GM19351 (cell line): ENCODE measurements at regions not wholly inside any gene's neighbourhood (a gene's known extent, or its start where the extent isn't known, plus 50 kb on each side); places are given as distances from the start of the nearest gene placed in this dataset.
"Not testable (repeated sequence)": the region's sequence is repeated elsewhere in the genome, so short reads cannot be mapped to it uniquely, and the experiment has no call there.

Experiments
- ATAC-seq: cut with Tn5 transposase; IDR thresholded peaks from one replicate; pipeline ENCODE4 v1.9.1; 2021; ENCODE audit warnings: mild to moderate bottlenecking, moderate library complexity; ENCODE audit not compliant: unreplicated experiment

DNA sequence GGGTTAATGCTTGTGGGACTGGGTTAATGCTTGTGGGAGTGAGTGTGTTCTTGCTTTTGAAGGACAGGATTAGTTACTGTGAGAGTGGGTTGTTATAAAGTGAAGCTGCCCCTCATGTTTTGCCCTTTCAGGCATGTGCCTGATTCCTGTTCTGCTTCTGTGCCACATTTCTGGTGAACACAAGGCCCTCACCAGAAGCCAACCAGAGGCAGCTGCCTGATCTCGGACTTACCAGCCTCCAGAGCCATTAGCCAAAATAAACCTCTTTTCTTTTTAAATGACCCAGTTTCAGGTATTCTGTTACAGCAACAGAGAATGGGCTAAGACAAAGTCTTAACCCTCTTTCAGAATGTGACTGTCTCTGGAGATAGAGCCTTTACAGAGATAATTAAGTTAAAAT, 113.3 kb upstream of the TMTC4 start:
- no peak for ATAC-seq

DNA sequence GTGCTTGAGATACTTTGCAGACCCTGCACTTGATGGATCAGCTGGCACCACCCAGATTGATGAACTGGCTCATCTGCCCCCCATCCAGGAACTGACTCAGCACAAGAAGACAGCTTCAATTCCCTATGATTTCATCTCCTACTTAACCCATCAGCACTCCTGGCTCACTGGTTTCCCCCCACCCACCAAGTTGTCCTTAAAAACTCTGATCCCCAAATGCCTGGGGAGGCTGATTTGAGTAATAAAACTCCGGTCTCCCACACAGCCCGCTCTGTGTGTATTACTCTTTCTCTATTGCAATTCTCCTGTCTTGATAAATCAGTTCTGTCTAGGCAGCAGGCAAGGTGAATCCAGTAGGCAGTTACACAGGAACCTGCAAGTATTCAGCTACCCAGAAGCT, 102.1 kb upstream of the TMTC4 start:
- ATAC-seq = not testable (repeated sequence)

DNA sequence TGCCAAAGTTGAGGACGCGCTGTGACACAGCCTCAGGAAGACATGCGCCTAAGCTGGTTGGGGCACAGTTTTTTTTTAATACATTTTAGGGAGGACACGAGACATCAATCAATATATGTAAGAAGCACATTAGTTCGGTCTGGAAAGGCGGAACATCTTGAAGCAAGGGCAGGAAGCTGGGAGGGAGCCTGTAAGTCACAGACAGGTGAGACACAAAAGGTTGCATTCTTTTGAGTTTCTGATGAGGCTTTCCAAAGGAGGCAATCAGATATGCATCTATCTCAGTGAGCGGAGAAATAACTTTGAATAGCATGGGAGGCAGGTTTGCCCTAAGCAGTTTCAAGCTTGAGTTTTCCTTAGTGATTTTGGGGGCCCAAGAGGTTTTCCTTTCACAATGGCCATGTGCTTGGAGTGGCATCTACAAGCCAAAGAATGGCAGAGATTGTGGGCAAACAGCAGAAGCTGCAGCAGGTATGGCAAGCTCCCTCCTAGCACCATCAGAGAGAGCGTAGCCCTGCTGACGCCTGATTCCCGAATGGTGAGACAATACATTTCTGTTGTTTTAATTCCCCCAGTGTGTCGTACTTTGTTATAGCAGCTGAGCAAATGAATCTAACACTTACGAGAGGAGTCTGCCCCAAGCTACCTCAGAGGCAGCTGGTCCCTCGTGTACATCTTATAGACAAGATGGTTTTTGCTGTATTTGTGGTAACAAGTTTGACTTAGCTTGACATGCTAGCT, 99.5 kb upstream of the TMTC4 start:
- no peak for ATAC-seq

DNA sequence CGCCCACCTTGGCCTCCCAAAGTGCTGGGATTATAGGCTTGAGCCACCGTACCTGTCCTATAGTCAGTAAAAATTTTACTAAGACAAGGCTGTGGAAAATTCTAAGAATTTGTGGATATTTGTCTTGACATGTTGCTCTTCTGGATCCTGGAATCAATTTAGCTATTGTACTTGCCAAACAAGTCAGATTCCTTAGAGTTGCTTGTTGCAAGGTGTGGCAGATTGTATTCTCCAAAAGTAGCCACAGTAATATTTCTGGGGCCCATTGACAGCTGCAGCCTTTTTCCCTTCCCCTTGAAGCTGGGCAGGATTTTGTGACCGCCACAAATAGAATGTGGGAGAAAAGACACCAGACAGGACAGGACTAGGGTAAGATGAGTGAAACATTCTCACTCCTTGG, 98.8 kb upstream of the TMTC4 start:
- no peak for ATAC-seq

DNA sequence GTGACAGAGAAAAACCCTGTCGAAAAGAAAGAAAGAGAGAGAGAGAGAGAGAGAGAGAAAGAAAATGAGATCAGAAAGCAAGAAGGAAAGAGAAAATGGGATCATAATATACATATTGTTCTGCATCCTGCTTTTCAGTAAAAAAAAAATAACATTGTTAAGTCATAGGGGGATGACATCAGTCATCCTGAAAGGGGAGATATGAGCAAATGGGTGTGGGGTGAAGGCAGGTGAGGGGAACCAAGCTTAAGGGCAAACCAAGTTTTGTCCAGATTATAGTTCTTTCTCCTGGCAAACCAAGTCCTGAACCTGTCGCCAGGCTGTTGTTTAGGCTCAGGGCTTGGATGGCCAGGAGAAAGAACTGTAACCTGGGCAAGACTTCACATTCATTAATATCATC, 92.6 kb upstream of the TMTC4 start:
- no peak for ATAC-seq

DNA sequence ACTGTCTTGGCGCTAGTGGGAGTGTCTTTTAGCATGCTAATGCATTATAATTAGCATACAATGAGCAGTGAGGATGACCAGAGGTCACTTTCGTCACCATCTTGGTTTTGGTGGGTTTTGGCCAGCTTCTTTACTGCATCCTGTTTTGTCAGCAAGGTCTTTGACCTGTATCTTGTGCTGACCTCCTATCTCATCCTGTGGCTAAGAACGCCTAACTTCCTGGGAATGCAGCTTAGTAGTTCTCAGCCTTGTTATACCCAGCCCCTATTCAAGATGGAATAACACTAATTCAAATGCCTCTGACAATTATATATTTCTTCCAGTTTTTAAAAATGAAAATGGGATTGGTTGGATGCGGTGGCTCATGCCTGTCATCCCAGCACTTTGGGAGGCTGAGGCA, 92.0 kb upstream of the TMTC4 start:
- not testable (repeated sequence) for ATAC-seq

DNA sequence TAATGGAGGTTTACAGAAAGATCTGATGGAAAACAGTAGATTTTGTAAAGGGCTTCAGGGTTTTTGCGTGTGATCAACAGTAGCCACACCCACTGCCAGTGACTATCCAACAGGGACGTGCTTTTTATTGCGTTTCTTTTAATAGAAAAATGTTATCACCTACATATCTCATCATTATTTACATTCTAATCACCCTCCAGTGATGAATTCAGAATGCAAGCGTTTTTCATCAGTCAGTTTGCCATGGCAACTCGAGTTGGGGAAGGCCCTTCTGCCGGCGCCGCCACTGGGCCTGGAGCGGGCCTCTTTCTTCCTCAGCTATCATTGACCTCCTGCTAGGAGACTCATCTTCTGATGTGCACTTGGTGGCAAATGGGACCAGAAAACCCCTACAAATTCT, 90.3 kb upstream of the TMTC4 start:
- no peak for ATAC-seq

DNA sequence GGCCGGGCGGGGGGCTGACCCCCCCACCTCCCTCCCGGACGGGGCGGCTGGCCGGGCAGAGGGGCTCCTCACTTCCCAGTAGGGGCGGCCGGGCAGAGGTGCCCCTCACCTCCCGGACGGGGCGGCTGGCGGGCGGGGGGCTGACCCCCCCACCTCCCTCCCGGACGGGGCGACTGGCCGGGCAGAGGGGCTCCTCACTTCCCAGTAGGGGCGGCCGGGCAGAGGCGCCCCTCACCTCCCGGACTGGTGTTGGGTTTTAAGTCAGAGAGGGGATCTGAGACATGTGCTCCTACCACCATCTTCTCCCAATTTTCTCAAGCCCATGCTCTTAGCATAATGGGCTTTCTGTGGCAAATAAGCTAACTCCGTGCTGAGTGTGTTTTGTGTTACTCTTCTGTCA, 87.5 kb upstream of the TMTC4 start:
- ATAC-seq = not testable (repeated sequence)

DNA sequence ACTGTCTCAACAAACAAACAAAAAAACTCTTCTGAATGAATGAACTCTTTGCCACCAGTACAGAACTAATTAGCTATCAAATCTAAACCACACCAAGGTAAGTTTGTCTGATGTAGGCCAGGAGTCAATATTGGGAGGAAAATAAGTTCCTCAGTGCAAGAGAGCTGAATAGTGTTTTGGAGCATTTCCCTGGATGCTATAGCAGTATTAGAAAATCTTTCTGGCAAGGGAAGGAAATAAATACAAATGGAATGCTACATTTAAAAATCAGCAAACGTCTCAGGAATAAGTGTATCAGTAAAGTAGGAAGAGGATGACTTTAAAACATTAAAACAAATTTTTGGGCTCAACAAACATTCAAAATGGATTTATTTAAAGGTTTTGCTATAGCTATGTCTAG, 81.3 kb upstream of the TMTC4 start:
- ATAC-seq = no peak

DNA sequence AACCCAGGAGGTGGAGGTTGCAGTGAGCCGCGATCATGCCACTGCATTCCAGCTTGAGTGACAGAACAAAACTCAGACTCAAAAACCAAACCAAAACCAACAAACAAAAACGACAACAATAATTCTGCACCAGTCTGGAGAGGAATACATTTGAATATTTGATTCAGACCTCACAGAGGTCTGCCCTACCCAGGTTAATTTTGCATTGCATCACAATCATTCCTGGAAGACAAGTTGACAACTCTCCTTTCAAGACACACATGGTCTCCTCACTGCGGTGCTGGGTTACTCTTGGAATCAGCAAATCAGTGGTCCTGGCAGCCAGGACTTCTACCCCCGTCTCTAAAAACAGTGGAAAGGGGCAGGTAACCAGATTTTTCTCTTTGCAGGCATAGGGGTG, 79.9 kb upstream of the TMTC4 start:
- ATAC-seq = no peak

DNA sequence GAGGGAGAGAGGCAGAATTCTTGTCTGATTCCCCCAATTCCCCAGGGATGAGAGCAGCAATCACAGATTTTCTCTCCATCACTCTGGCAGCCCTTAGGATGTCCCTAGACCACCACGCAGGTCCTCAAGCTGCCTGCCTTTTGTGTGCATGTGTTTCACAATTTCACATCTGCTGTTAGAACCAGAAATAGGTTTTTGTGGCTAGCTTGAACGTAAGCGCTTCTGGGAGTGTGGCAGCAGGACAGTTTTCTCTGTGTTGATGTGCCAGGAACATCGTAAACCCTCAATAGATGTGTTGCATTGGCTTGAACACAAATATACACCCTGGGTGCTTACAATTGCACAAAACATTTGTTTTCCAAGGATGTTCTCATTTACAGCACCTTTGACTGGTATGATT, 78.8 kb upstream of the TMTC4 start:
- no peak for ATAC-seq

DNA sequence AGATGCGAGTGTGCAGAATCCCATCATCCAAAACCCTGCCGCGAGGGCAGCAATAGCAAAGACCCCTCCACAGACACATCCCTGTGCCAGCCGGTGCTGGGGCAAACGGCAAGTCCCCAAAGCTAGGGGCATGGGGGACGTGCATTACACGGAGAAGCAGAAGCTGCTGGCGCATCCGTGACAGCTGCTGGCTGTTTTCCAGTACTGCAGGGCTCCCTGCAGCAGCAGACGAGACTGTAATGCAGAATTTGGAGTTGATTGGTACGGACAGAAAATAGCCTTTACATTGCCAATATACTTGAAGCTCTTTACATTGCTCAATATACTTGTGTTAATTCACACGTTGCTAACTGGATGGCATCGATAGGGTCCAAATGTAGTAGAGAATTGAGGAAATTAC, 77.2 kb upstream of the TMTC4 start:
- ATAC-seq = no peak

DNA sequence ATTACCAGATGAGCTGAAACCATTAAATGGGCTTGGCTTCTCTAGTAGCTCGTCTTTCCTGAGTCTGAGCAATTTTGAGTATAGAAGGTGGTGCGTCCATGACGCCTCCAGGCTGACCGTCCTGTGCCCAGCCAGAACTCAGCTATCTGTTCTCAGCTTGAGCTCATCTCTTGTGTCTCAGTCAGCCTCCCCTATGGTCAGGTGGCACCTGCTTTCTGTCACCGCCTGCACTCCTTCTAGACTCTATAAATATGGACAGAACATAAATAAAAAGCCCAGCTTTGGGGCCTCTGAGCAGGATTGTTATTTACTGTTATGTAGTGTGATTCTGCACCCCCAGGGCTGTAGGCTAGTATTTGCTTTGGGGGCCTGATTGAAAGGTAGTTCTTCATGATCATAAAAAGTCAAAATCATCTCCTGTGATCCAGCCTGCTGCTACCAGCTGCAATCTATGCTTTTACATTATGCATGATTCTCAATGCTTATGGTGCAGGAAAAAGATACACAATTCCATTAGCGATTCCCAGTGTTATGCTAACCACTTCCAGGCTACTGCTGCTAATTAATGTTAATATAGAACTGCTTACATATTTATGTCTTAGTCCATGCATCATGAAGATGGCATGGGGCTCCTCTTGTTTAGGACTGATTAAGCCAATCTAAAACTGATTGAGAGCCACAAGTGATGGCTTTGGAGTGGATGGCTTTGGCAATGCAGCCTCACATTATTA, 72.5 kb upstream of the TMTC4 start:
- ATAC-seq = no peak

DNA sequence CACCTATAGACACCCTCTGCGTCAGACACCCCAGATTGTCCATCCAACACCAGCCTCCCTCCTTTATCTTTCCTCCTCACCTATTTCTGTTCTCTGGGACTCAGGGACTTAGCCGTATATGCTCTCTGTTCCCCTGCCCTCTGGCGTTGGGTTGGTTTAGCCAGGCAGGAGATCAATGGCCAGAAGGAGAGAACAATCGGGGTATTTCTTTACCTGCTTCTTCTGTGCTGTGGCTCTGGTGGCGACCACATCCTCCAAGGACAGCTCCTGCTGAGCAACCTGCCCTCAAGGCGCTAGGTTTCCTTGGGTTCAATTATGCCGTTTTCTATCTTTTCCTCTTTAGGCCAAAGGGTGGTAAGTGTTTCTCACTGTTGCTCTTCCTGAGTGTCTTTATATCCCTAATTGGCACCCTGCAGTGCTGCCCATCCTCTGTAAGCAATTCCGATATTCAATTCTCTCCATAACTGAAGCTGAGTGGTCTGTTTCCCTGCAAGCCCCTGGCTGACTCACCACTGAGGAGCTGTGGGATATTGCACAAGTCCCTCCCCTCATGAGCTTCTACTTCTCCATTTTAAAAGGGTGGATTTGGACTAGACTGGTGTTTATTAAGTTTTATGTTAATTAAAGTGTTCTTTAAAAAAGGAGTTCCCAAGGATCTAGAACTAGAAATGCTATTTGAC, 63.7 kb upstream of the TMTC4 start:
- ATAC-seq = no peak

DNA sequence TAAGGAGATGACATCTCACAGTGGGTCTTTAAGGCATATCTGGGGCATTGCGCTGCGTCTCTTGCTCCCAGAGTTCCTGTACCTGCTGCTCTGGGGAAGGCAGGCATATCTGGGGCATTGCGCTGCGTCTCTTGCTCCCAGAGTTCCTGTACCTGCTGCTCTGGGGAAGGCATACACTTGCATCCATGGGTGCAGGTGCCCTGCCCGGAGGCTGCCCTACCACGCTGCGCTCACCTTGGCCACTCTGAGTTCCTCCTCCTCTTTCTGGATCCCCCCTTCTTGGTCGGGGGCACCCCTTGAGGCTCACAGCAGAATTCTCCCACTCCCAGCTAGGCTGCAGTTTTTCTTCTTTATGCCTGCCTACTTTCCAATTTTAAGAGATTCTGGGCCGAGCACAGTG, 60.9 kb upstream of the TMTC4 start:
- no peak for ATAC-seq

DNA sequence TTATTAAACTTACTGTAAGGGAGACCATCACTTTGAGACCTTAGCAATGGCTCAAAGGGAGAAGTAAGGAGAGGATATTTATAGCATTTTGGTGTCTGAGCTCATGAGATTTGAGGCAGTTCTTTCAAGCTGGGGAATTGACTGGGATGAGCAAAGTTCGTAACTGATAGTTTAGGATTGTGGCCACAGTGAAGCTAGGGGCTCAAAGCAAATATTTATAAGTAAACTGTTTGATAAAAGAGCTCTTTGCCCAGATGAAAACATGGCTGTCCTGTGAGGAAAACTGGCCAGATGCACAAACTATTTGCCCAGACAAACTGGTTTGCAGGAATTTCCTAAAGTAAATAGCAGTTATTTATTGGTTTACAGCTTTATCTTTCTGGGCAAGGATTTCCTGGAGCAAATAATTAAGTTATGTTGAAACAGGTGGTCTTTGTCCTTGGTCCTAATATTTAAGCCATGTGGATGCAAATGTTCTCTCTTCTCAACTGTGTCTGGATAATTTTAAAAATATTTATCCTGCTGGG, 59.7 kb upstream of the TMTC4 start:
- ATAC-seq = no peak

DNA sequence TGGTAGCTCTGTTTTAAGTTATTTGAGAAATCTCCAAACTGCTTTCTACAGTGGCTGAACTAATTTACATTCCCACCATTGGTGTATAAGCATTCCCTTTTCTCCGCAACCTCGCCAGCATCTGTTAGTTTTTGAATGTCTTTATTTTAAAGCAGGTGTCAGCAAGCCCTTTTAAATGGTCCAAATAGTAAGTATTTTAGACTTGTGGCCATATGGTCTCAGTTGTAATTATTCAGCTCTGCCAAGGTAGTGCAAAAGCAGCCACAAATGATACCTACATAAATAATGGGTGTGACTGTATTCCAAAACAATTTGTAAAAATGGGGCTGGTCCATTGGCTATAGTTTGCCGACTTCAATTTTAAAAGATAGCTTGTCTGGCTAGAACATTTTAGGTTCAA, 58.7 kb upstream of the TMTC4 start:
- ATAC-seq = no peak

DNA sequence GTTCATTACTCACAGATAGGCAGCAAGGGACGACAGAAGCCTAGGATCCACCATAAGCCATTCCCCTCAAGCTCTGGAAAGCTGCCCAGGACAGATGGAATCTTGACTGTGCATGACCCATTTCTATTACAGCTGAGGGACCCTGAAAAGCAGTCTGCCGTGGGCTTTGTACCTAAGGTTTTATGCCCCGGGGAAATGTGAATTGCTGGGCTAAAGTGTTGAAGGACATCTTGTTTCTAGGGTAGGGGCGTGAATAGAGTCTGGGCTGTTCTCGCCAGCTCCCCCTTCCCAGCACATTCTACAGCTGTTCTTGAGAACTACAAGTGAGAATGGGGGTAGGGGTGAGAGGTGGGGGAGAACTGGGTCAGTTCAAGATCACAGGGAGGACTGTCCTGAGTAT, 53.6 kb upstream of the TMTC4 start:
- no peak for ATAC-seq

DNA sequence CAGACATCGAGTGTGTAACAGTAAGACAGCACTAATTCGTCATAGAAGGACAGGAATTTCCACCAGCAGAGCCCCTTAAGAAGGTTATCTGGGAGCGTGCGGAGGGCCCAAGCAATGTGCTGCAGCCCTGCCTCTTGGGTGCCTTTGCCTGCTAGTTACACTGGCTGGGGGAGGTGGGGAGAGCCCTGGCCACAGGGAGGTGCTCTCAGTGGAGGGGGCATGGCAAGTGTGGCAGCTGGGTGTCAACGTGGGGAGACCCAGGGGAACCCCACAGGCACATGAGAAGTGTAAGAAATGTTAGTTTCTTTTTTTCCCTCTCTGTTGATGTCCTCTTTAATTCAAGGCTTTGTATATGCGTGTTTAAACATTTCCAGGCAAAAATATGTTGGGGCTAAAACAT, 50.9 kb upstream of the TMTC4 start:
- ATAC-seq = no peak

DNA sequence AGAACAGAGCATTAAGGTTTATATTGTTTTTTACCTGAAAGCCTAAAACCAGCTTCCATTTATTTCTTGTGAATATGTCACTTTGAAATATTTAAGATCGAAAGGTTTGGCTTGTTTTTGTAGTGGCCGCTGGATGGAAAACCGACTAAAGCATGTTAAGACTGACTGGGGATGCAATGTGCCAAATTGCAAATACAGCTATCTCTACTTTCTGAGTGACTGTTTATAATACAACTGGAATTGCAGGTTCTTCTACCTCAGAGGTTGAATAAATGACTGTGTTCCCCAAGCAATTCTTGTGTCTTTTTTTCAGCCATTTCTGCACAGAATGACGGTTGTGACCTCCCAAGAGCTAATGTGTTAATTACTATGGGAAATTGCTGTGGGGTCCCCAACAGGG, 50.0 kb upstream of the TMTC4 start:
- no peak for ATAC-seq
